Stimulated activated CD4-positive, alpha-beta T cell treated with anti-CD3 and anti-CD28 coated beads, Interleukin-4, amount 100 ng/mL, for 24 hours (primary cell): ENCODE measurements at regions not wholly inside any gene's neighbourhood (a gene's known extent, or its start where the extent isn't known, plus 50 kb on each side); places are given as distances from the start of the nearest gene placed in this dataset.

Experiments used
- DNase-seq: peaks from one replicate; pipeline ENCODE4 v3.0.0-alpha.2; 2020

- DNase-seq, result no peak
These were observed 843.7 kb upstream of the WWC1 start for GRCh38 chr5:167447466-167448375.

- no peak for DNase-seq
These were observed 843.1 kb upstream of the WWC1 start for GRCh38 chr5:167448376-167448775.

GRCh38 chr5:167451076-167451475 is 840.4 kb upstream of the WWC1 start:
- no peak for DNase-seq

GRCh38 chr5:167452136-167452535 is 839.3 kb upstream of the WWC1 start:
- no peak for DNase-seq

- no peak for DNase-seq
These were observed 838.0 kb upstream of the WWC1 start for GRCh38 chr5:167453246-167454030.

- DNase-seq, result no peak
These were observed 833.0 kb upstream of the WWC1 start for GRCh38 chr5:167458412-167458811.

- DNase-seq, result no peak
These were observed 830.9 kb upstream of the WWC1 start for GRCh38 chr5:167460449-167461020.

- no peak for DNase-seq
These were observed 827.5 kb upstream of the WWC1 start for GRCh38 chr5:167463939-167464338.

- DNase-seq, result no peak
These were observed 824.5 kb upstream of the WWC1 start for GRCh38 chr5:167466992-167467391.

GRCh38 chr5:167472566-167473108 is 818.8 kb upstream of the WWC1 start:
- DNase-seq, result no peak

- DNase-seq, result no peak
These were observed 813.3 kb upstream of the WWC1 start for GRCh38 chr5:167478188-167478587.

- DNase-seq, result no peak
These were observed 811.7 kb upstream of the WWC1 start for GRCh38 chr5:167479779-167480178.

GRCh38 chr5:167481345-167481744 is 810.1 kb upstream of the WWC1 start:
- DNase-seq, result no peak

GRCh38 chr5:167482555-167482954 is 808.9 kb upstream of the WWC1 start:
- no peak for DNase-seq

- DNase-seq, result no peak
These were observed 806.2 kb upstream of the WWC1 start for GRCh38 chr5:167485061-167485774.

GRCh38 chr5:167488371-167488770 is 803.1 kb upstream of the WWC1 start:
- DNase-seq, result no peak

GRCh38 chr5:167489202-167489601 is 802.2 kb upstream of the WWC1 start:
- no peak for DNase-seq

GRCh38 chr5:167503926-167504720 is 787.3 kb upstream of the WWC1 start:
- DNase-seq, result no peak

GRCh38 chr5:167507463-167508233 is 783.8 kb upstream of the WWC1 start:
- DNase-seq, result no peak

- no peak for DNase-seq
These were observed 782.4 kb upstream of the WWC1 start for GRCh38 chr5:167509076-167509475.

- DNase-seq, result no peak
These were observed 780.2 kb upstream of the WWC1 start for GRCh38 chr5:167511276-167511675.
